ENCODE measurements at regions not wholly inside any gene's neighbourhood (a gene's known extent, or its start where the extent isn't known, plus 50 kb on each side); places are given as distances from the start of the nearest gene placed in this dataset.

GRCh38 chr1:5740450-5740849 lies 251.8 kb downstream of the NPHP4 start:
- no peak overlapping the region for H3K4me3 ChIP-seq (replicated peaks; ENCODE audit: low read depth, low read length)
- DNase-seq (ENCODE audit: low read depth): no peak
- TF ChIP-seq CTCF (IDR thresholded peaks at IDR 0.05; ENCODE audit: low read length, missing control alignments): no peak

- DNase-seq (ENCODE audit: low read depth): no peak
- no peak overlapping the region for H3K4me3 ChIP-seq (replicated peaks; ENCODE audit: low read depth, low read length)
- no peak for TF ChIP-seq CTCF (IDR thresholded peaks at IDR 0.05; ENCODE audit: low read length, missing control alignments)
Observed at GRCh38 chr1:5739561-5740078, 252.6 kb downstream of the NPHP4 start.

- no peak for DNase-seq (ENCODE audit: low read depth)
- H3K4me3 ChIP-seq (replicated peaks; ENCODE audit: low read depth, low read length): no peak overlapping the region
- no peak for TF ChIP-seq CTCF (IDR thresholded peaks at IDR 0.05; ENCODE audit: low read length, missing control alignments)
Observed at GRCh38 chr1:5738911-5739462, 253.2 kb downstream of the NPHP4 start.

GRCh38 chr1:5737081-5737480 lies 255.1 kb downstream of the NPHP4 start:
- H3K4me3 ChIP-seq (replicated peaks; ENCODE audit: low read depth, low read length): no peak overlapping the region

GRCh38 chr1:5734996-5735395 lies 257.2 kb downstream of the NPHP4 start:
- no peak overlapping the region for H3K4me3 ChIP-seq (replicated peaks; ENCODE audit: low read depth, low read length)
- TF ChIP-seq CTCF (IDR thresholded peaks at IDR 0.05; ENCODE audit: low read length, missing control alignments): no peak
- no peak for DNase-seq (ENCODE audit: low read depth)

More at GRCh38 chr1:5737081-5737480, 255.1 kb downstream of the NPHP4 start:
- DNase-seq (ENCODE audit: low read depth): no peak
- no peak for TF ChIP-seq CTCF (IDR thresholded peaks at IDR 0.05; ENCODE audit: low read length, missing control alignments)

GRCh38 chr1:5734414-5734813 lies 257.8 kb downstream of the NPHP4 start:
- no peak for DNase-seq (ENCODE audit: low read depth)
- TF ChIP-seq CTCF (IDR thresholded peaks at IDR 0.05; ENCODE audit: low read length, missing control alignments): no peak
- no peak overlapping the region for H3K4me3 ChIP-seq (replicated peaks; ENCODE audit: low read depth, low read length)

- no peak for DNase-seq (ENCODE audit: low read depth)
- TF ChIP-seq CTCF (IDR thresholded peaks at IDR 0.05; ENCODE audit: low read length, missing control alignments): no peak
- no peak overlapping the region for H3K4me3 ChIP-seq (replicated peaks; ENCODE audit: low read depth, low read length)
Observed at GRCh38 chr1:5733596-5733995, 258.6 kb downstream of the NPHP4 start.

Measured in fibroblast of pulmonary artery (primary cell).